Transverse colon (tissue), 4 donors: ENCODE measurements at regions not wholly inside any gene's neighbourhood (a gene's known extent, or its start where the extent isn't known, plus 50 kb on each side); places are given as distances from the start of the nearest gene placed in this dataset.

ENCODE experiments used
- DNase-seq: peaks from one replicate; pipeline ENCODE4 v3.0.0-alpha.2; 2019
- H3K27ac ChIP-seq, 4 donors: fragments of 200-600 bp; sonication (generic); 2 replicates each; pipeline ENCODE4 v1.5.1; 2016 to 2018; ENCODE audit warnings: inconsistent platforms in 4 of 4
- H3K27me3 ChIP-seq: fragments of 200-600 bp; sonication (generic); 2 replicates; pipeline ENCODE4 v1.5.1; 2017; ENCODE audit warnings: inconsistent platforms
- H3K36me3 ChIP-seq, 4 donors: fragments of 200-600 bp; sonication (generic); 2 replicates each; pipeline ENCODE4 v1.5.1; 2017 to 2019; ENCODE audit warnings: inconsistent platforms in 4 of 4
- H3K4me1 ChIP-seq, 4 donors: fragments of 200-600 bp; sonication (generic); 2 replicates each; pipeline ENCODE4 v1.5.1; 2017 to 2020; ENCODE audit warnings: inconsistent platforms in 4 of 4
- H3K4me3 ChIP-seq, 4 donors: fragments of 200-600 bp; sonication (generic); 1 replicate in 1 of 4; 2 replicates in 3 of 4; pipeline versions ENCODE4 v1.5.1 to v1.6.1; 2017 to 2019; ENCODE audit warnings: inconsistent platforms in 4 of 4
- H3K9me3 ChIP-seq, 2 donors: fragments of 200-600 bp; sonication (generic); 2 replicates each; pipeline ENCODE4 v1.5.1; 2017 to 2019; ENCODE audit warnings: inconsistent platforms in 2 of 2
- CTCF ChIP-seq, 5 experiments: fragments of 200-600 bp in 3 of 5; fragments of 450-650 bp in 2 of 5; sonication (generic) in 3 of 5; IDR thresholded peaks; 1 replicate in 2 of 5; 2 replicates in 3 of 5; pipeline ENCODE4 v1.5.1; 2016 to 2017; ENCODE audit warnings: antibody characterized with exemption in 5 of 5, inconsistent platforms in 3 of 5, mild to moderate bottlenecking in 2 of 5, moderate library complexity in 1 of 5
- EP300 ChIP-seq: sonication (generic); formaldehyde crosslinking; IDR thresholded peaks from one replicate; pipeline ENCODE4 v1.6.1; 2017; ENCODE audit warnings: antibody characterized with exemption, low read depth
- POLR2A ChIP-seq: fragments of 450-650 bp; IDR thresholded peaks from one replicate; pipeline ENCODE4 v1.6.1; 2016; ENCODE audit warnings: antibody characterized with exemption, mild to moderate bottlenecking, moderate library complexity
- POLR2AphosphoS5 ChIP-seq, 3 donors: sonication (generic); formaldehyde crosslinking; IDR thresholded peaks; one replicate each; pipeline ENCODE4 v1.6.1; 2016; ENCODE audit warnings: antibody characterized with exemption in 3 of 3
- WGBS, 2 donors: methylation state at CpG; one replicate each; pipeline ENCODE4 v1.1.5; 2018; ENCODE audit warnings: low coverage in 1 of 2; 5-methylcytosine and 5-hydroxymethylcytosine counted together
- in situ Hi-C, 4 donors: fragments of 200-750 bp; cut with MboI; loops; one replicate each; pipeline versions ENCODE4 v1.15.0 to v1.15.1; 2017; ENCODE audit warnings: low sequenced_read_pairs in 3 of 4, low pct_ligation_motif_present in 1 of 4, low pct_unique_long_range_greater_than_20kb in 1 of 4
- intact Hi-C: fragments of 100-400 bp; cut with DNase I; formaldehyde crosslinking; loops from one replicate; pipeline ENCODE4 v1.15.1; 2023; ENCODE audit warnings: low total_unique reads

DNA sequence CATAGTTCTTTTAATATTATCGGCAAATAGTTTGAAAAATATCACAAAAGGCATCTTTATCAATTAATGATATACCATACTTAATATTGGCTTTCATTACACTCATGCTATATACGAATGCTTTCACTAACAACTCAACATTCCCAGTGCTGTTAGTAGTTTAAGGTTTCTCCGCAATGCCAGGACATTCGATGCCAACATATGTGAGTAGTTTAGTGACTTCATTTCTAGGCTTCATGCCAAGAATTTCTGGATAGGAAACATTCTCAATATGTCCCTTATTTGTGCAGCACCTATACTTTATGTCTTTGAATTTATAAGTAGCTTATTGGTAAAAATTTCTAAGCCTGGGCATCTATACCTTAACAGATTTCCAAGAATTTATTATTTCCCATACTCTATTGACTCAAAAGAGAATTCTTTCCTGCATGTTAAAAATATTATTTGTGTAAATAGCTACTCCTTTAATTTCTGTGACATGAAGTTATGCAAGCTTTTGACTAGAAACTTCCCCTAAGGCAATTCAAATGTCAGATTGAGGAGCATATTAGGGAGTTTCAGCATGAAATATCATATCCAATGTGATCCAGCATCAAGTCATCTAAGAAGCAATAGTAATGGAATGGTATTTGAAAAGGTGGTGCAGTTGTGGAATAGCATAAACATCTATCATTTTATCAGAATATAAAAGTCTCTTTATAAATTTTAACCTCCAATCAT lies 236.0 kb upstream of the STXBP5 start:
- WGBS, 2 donors: 33 to 66% methylated on average over 4 of the region's 4 CpGs
- H3K4me3 ChIP-seq: no peak overlapping the region
- no peak overlapping the region for H3K27ac ChIP-seq
- H3K36me3 ChIP-seq: no peaks in the 10 kb centered on the region
- TF ChIP-seq EP300: no peak
- TF ChIP-seq POLR2A: no peak
- no peak for TF ChIP-seq POLR2AphosphoS5 (IDR thresholded peaks at IDR 0.05)
- no peak for TF ChIP-seq CTCF (IDR thresholded peaks at IDR 0.05)
- intact Hi-C loops: no loop called here
- H3K4me1 ChIP-seq: no peaks in the 10 kb centered on the region
- in situ Hi-C loops: no loop called here
- H3K9me3 ChIP-seq: peaks cover 8 to 9% of the 10 kb centered on the region in 2 donors
- H3K27me3 ChIP-seq: no peaks in the 10 kb centered on the region
- no peak for DNase-seq

GRCh38 chr6:146972546-146972945 lies 231.7 kb upstream of the STXBP5 start:
- 81 to 85% methylated on average over 6 of the region's 6 CpGs for WGBS, 2 donors
- Histone ChIP-seq H3K27me3 (no peaks in the 10 kb centered on the region), H3K9me3 (no peaks in the 10 kb centered on the region), H3K36me3 (no peaks in the 10 kb centered on the region), H3K27ac (no peak overlapping the region), H3K4me3 (no peak overlapping the region), H3K4me1 (no peaks in the 10 kb centered on the region)
- no peak for DNase-seq
- intact Hi-C loops: no loop called here
- no peak for TF ChIP-seq POLR2AphosphoS5 (IDR thresholded peaks at IDR 0.05)
- no peak for TF ChIP-seq CTCF (IDR thresholded peaks at IDR 0.05)
- no peak for TF ChIP-seq POLR2A
- in situ Hi-C loops: no loop called here

GRCh38 chr6:146974351-146974750 lies 229.9 kb upstream of the STXBP5 start:
- H3K9me3 ChIP-seq: no peaks in the 10 kb centered on the region
- in situ Hi-C loops (no loop called here), intact Hi-C loops (no loop called here)
- H3K4me3 ChIP-seq: no peak overlapping the region
- WGBS, 2 donors: 69 to 84% methylated on average over 2 to 3 of the region's 3 CpGs
- H3K27ac ChIP-seq: no peak overlapping the region
- DNase-seq: no peak
- TF ChIP-seq POLR2AphosphoS5 (IDR thresholded peaks at IDR 0.05): no peak
- TF ChIP-seq EP300: no peak
- no peak for TF ChIP-seq POLR2A
- TF ChIP-seq CTCF (IDR thresholded peaks at IDR 0.05): no peak
- no peaks in the 10 kb centered on the region for H3K36me3 ChIP-seq
- no peaks in the 10 kb centered on the region for H3K4me1 ChIP-seq
- no peaks in the 10 kb centered on the region for H3K27me3 ChIP-seq

GRCh38 chr6:146975093-146975492 lies 229.1 kb upstream of the STXBP5 start:
- WGBS, 2 donors: 82% methylated on average over 3 of the region's 3 CpGs; no CpG with 5 or more reads in 1 of the 2 donors
- H3K4me1 ChIP-seq: no peaks in the 10 kb centered on the region
- H3K36me3 ChIP-seq: no peaks in the 10 kb centered on the region
- H3K27me3 ChIP-seq: no peaks in the 10 kb centered on the region
- intact Hi-C loops (no loop called here), in situ Hi-C loops (no loop called here)
- H3K4me3 ChIP-seq: no peak overlapping the region
- TF ChIP-seq EP300 (no peak), CTCF (IDR thresholded peaks at IDR 0.05) (no peak)
- no peaks in the 10 kb centered on the region for H3K9me3 ChIP-seq
- H3K27ac ChIP-seq: no peak overlapping the region
- DNase-seq: no peak
